HG02759 (cell line): ENCODE measurements at regions not wholly inside any gene's neighbourhood (a gene's known extent, or its start where the extent isn't known, plus 50 kb on each side); places are given as distances from the start of the nearest gene placed in this dataset.

ENCODE experiments used
- ATAC-seq: cut with Tn5 transposase; IDR thresholded peaks from one replicate; pipeline ENCODE4 v1.9.1; 2021; ENCODE audit warnings: mild to moderate bottlenecking, moderate library complexity; ENCODE audit not compliant: unreplicated experiment

GRCh38 chr16:76612497-76612896 is 335.3 kb downstream of the CNTNAP4 start:
- ATAC-seq: no peak

GRCh38 chr16:76614269-76614668 is 337.1 kb downstream of the CNTNAP4 start:
- no peak for ATAC-seq

- ATAC-seq: no peak
These were observed 345.7 kb downstream of the CNTNAP4 start for GRCh38 chr16:76622876-76623275.

- ATAC-seq: no peak
These were observed 357.9 kb downstream of the CNTNAP4 start for GRCh38 chr16:76634847-76635697.

- ATAC-seq: no peak
These were observed 362.6 kb downstream of the CNTNAP4 start for GRCh38 chr16:76639685-76640289.

- ATAC-seq: no peak
These were observed 373.4 kb downstream of the CNTNAP4 start for GRCh38 chr16:76650582-76650981.

GRCh38 chr16:76653390-76654026 is 376.3 kb downstream of the CNTNAP4 start:
- ATAC-seq: peak; percentile 73

- ATAC-seq: no peak
These were observed 377.1 kb downstream of the CNTNAP4 start for GRCh38 chr16:76654088-76654820.

- no peak for ATAC-seq
These were observed 379.8 kb downstream of the CNTNAP4 start for GRCh38 chr16:76656994-76657393.

GRCh38 chr16:76661691-76662235 is 384.6 kb downstream of the CNTNAP4 start:
- no peak for ATAC-seq

GRCh38 chr16:76665571-76666275 is 388.5 kb downstream of the CNTNAP4 start:
- ATAC-seq: no peak

GRCh38 chr16:76668207-76668725 is 391.1 kb downstream of the CNTNAP4 start:
- ATAC-seq: no peak

GRCh38 chr16:76669288-76669687 is 392.1 kb downstream of the CNTNAP4 start:
- no peak for ATAC-seq

GRCh38 chr16:76670125-76670857 is 393.1 kb downstream of the CNTNAP4 start:
- no peak for ATAC-seq

GRCh38 chr16:76676356-76676755 is 399.2 kb downstream of the CNTNAP4 start:
- ATAC-seq: no peak

GRCh38 chr16:76681296-76681695 is 404.1 kb downstream of the CNTNAP4 start:
- ATAC-seq: no peak

- no peak for ATAC-seq
These were observed 405.9 kb downstream of the CNTNAP4 start for GRCh38 chr16:76683051-76683450.

- ATAC-seq: no peak
These were observed 419.7 kb downstream of the CNTNAP4 start for GRCh38 chr16:76696876-76697275.

- no peak for ATAC-seq
These were observed 428.7 kb downstream of the CNTNAP4 start for GRCh38 chr16:76705892-76706291.
